NCI-H1105 treated with DMSO at 0.1 percent for 48 hours (cell line): ENCODE measurements at regions not wholly inside any gene's neighbourhood (a gene's known extent, or its start where the extent isn't known, plus 50 kb on each side); places are given as distances from the start of the nearest gene placed in this dataset.

Experiments
- DNase-seq: peaks from one replicate; lab custom pipeline; 2025; lab: John Stamatoyannopoulos, UW

GRCh38 chr22:48376936-48377712 is 1450.5 kb downstream of the BRD1 start:
- DNase-seq, result no peak

DNA sequence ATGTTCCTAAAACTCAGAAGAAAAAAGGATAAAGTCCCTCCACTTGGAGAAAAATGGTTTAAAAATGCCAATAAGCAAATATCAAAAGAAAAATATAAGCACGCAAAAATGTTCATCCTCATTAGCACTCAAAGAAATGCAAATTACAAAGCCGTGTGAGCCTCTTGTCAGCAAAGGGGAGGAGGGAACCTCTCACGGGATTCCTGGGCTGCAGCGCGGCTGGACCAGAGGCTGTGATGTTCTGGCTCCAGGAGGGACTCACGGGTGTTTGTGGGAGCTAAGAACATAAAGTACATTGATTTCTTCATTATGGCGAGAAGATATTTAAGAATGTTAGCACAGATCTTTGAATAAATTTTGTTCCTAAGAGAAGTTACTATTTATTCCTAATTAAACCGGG is 1451.2 kb downstream of the BRD1 start:
- DNase-seq, result no peak

GRCh38 chr22:48373626-48374173 is 1454.0 kb downstream of the BRD1 start:
- no peak for DNase-seq

- no peak for DNase-seq
Observed at GRCh38 chr22:48372390-48372789, 1455.3 kb downstream of the BRD1 start.

GRCh38 chr22:48371391-48371790 is 1456.3 kb downstream of the BRD1 start:
- no peak for DNase-seq

DNA sequence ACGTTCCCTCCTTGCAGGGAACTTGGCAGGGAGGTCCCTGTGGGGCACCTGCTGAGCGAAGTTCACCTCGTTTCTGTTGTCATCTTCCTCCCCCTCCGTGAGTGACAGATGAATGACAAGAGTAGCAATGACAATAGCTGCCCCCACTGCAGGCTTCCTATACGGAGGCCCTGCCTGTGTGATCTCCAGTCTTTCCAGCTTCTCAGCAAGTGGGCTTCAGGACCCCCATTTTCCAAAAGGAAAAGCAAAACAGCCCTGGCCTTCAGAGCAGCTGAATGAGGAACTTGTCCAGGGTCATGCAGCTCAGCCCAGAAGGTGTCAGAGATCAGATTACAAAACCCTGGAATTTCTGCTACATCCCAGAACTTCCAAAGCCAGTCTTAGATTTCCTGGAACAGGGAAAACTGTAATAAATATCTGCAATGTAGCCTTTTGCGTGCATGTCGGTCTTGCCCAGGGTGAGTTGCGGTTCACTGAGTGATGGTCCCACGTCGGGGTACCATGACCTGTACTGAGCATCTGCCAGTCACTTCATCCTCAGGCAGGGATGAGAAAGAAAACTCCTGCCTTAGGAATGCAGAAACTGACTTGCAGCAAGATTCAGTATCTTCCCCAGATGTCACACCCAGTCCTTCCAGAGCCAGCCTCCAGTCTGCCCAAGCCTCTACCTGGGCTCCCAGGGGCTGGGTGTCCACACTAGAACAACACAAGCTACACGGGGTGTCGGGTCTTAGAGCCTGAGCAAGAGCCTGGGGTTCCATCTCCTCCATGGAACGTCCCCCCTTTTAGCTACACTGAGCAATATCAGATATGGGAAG is 1457.0 kb downstream of the BRD1 start:
- DNase-seq, result no peak

DNA sequence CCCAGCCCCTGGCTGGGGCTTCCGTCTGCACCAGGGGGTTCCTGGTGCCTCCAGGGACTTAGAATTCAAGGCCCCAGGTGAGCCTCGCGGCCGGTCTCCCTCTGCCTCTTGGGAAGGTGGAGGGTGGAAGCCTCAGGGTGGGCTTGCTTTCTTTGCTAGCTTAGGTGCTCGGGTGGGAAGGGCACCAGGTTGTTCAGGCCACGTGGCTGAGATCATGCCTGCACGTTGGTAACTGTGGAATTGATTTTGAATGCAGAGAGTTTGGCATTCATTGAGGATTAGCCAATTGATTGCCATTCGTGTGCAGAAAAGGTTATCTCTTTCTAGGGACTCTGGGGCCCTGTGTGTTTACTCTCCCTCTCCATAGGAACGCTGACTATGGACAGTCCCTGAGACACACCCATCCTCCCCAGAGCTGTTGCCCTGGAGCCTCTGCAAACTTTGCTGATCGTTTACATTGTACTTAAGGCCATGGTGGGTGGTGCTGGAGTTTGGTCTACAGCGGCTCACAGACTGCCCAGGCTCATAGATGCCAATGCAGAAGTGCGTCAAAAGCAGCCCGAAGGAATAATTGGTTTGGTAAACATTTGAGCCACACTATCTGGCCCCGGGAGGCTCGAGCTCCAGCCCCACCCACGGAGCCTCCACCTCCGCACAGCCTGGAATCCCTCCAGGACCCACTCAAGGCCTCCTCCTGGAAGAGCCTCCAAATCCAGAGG is 1457.7 kb downstream of the BRD1 start:
- DNase-seq, result no peak

- no peak for DNase-seq
Observed at GRCh38 chr22:48368975-48369525, 1458.6 kb downstream of the BRD1 start.

- DNase-seq, result no peak
Observed at GRCh38 chr22:48367731-48368130, 1459.9 kb downstream of the BRD1 start.

DNA sequence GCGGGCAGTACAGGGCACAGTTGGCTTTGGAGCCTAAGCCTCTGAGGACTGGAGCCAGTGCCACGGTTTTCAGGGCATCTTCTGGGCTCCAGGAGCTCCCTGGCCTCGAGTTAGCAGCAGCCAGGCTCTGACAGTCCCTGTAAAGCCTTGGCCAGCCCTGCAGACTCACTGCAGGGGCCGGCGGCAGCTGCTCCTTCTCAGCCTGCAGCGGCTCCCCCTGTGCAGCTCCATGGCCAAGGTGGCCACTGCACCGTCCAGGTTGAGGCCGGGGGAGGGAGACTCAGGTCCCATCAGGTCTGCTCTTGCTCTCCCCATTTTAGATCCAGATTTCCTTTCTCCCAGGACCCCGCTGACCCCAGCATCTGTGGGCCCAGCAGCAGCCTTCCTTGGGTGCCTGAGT is 1461.1 kb downstream of the BRD1 start:
- DNase-seq, result no peak

GRCh38 chr22:48366056-48366455 is 1461.6 kb downstream of the BRD1 start:
- no peak for DNase-seq

- DNase-seq, result no peak
Observed at GRCh38 chr22:48365386-48365785, 1462.3 kb downstream of the BRD1 start.

GRCh38 chr22:48362721-48363404 is 1464.8 kb downstream of the BRD1 start:
- no peak for DNase-seq

GRCh38 chr22:48361099-48361639 is 1466.5 kb downstream of the BRD1 start:
- no peak for DNase-seq

DNA sequence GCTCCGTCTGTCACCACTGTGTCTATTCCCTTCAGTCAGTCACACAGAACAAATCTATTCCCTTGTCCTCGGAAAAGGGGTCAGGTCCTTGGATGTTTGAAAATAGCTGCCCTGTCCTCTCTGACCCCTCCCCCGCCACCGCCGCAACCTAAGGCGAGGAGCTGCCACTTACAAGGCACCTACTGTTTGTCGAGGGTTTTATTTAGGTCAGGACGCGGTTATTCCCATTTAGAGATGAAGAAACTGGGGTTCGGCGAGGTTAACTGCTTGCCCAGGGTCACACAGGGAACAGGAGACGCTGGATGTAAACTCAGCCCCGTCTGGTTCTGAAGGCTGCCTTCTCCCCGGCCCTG is 1468.1 kb downstream of the BRD1 start:
- no peak for DNase-seq

DNA sequence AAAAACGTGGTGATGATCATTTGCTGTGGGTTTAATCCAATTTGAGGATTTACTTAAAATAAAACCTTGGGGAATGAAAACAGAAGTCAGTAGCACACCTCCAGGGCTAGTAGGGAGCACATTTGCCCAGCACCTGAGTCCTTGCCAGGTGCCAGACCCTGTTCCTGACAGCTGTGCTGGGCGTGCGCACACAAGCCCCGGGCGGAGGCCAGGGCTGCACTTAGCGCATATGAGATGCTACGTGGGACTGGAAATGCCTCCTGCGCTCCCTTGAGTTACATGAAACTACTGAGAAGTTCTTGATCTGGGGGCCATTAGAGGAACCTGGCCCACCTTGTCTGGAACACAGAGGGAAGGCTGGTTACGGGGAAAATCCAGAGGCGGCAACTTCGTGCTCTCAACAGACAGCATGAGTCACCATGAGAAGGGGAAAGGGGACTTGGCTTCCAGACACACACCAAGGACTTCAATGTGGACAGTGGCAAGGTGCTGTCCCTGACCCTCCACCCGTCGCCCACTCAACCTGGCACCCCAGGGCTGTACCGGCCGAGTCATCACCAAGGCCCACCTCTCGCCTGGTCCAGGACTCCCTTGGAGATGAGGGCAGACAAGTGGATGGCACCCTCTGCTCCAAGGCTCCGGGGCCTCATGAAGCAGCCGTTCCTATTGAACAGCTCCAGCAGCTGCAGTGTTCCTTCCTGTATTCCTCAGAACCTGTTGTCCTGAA is 1468.6 kb downstream of the BRD1 start:
- peak; percentile 45 for DNase-seq

GRCh38 chr22:48357961-48358360 is 1469.7 kb downstream of the BRD1 start:
- DNase-seq, result no peak

GRCh38 chr22:48357196-48357595 is 1470.5 kb downstream of the BRD1 start:
- no peak for DNase-seq

- DNase-seq, result no peak
Observed at GRCh38 chr22:48356731-48357130, 1470.9 kb downstream of the BRD1 start.

DNA sequence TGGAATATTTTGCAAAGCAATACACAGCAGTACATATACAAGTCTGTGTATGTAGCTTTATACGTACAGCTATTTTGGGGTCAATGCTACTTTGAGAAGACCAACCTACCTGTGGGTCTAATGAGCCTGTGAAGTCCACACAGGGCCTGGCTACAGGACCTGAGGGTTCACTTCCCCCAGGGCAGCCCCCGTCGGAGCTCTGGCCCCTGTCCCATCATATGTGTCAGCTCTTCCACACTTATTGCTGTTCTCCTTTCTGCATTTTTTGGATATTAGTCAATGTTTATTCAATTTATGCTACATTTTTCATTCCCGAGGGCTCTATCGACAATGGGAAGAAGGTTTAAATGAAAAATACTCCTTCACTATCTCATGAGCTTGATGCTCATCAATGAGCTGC is 1473.6 kb downstream of the BRD1 start:
- no peak for DNase-seq
